OCI-LY7 (cell line): ENCODE measurements at regions not wholly inside any gene's neighbourhood (a gene's known extent, or its start where the extent isn't known, plus 50 kb on each side); places are given as distances from the start of the nearest gene placed in this dataset.

Experiments
- CTCF ChIP-seq: fragments of 200-600 bp; sonication (generic); conservative IDR thresholded peaks from 2 replicates; pipeline ENCODE4 v1.5.1; 2014; ENCODE audit warnings: mild to moderate bottlenecking, antibody characterized with exemption, low read length, moderate library complexity, mixed read lengths
- EZH2phosphoT487 ChIP-seq: fragments of 200-600 bp; sonication (generic); IDR thresholded peaks from 2 replicates; pipeline ENCODE4 v1.6.1; 2018; ENCODE audit warnings: low read depth, borderline replicate concordance, mild to moderate bottlenecking, mixed run types, antibody characterized with exemption, low read length, moderate library complexity, mixed read lengths

GRCh38 chr2:66014450-66014849 lies 420.5 kb upstream of the MEIS1 start:
- no peak for TF ChIP-seq CTCF
- TF ChIP-seq EZH2phosphoT487: no peak
